ENCODE measurements at regions not wholly inside any gene's neighbourhood (a gene's known extent, or its start where the extent isn't known, plus 50 kb on each side); places are given as distances from the start of the nearest gene placed in this dataset.
"Not testable (repeated sequence)": the region's sequence is repeated elsewhere in the genome, so short reads cannot be mapped to it uniquely, and the experiment has no call there.

DNA sequence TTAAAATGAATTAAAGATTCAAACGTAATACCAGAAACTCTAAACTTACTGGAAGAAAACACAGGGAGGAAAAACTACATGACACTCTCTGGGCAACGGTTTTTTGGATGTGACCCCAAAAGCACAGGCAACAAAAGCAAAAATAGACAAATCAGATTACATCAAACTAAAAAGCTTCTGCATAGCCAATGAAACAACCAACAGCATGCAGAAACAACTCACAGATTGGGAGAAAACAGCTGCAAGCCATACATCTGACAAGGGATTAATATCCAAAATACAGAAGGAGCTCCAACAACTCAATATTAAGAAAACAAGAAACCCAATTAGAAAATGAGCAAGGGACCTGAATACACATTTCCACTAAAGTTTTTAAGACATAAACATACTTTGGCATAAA, 69.2 kb upstream of the ALOX12 start:
- Mint-ChIP-seq H3K4me3 (no peak overlapping the region), H3K4me1 (peaks cover 0 to 5% of the 10 kb centered on the region in 2 donors), H3K27me3 (ENCODE audit: low read depth in 2 of 2) (peaks cover 6 to 26% of the 10 kb centered on the region in 2 donors), H3K9me3 (no peaks in the 10 kb centered on the region), H3K36me3 (peaks cover 5% of the 10 kb centered on the region), H3K27ac (no peak overlapping the region)
- Histone ChIP-seq H3K9me3 (ENCODE audit: control insufficient read depth, insufficient read depth, low read length) (no peaks in the 10 kb centered on the region), H3K27ac (ENCODE audit: low read length) (no peak overlapping the region), H3K36me3 (ENCODE audit: control insufficient read depth, insufficient read depth, low read length) (no peaks in the 10 kb centered on the region), H3K4me1 (ENCODE audit: control insufficient read depth, insufficient read depth, low read length) (no peaks in the 10 kb centered on the region), H3K27me3 (ENCODE audit: control insufficient read depth, insufficient read depth, low read length) (no peaks in the 10 kb centered on the region), H3K4me3 (ENCODE audit: low read length) (no peak overlapping the region)
- no peak for DNase-seq
- ATAC-seq = no peak
- 81% methylated on average over 2 of the region's 2 CpGs for WGBS (ENCODE audit: insufficient coverage)
- intact Hi-C loops (cut with micrococcal nuclease) = no loop called here
- no peak for TF ChIP-seq CTCF (IDR thresholded peaks at IDR 0.05)

GRCh38 chr17:6927290-6928126, 68.3 kb upstream of the ALOX12 start:
- H3K27me3 Mint-ChIP-seq (ENCODE audit: low read depth in 2 of 2) = peaks cover 6 to 26% of the 10 kb centered on the region in 2 donors
- intact Hi-C loops (cut with micrococcal nuclease) = no loop called here
- peaks cover 5% of the 10 kb centered on the region for H3K36me3 Mint-ChIP-seq

DNA sequence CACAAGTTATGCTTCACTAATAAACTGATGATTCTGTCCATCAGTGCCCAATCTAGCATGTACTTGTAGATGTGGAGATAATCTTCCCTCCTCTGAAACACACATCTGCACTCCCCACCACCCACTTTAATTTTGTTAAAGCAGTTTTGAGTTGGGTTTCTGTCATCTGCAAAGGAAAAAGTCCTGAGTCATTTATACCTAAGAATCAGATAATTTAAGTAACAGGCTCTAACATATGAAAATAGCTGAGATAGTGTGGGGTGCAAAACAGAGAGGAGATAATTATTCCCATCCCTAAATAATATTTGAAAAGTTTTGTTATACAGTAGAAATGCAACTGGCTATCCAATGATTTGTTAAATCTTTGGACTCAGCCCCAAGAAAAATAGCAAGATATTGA, 67.7 kb upstream of the ALOX12 start:
- H3K36me3 Mint-ChIP-seq = peaks cover 5% of the 10 kb centered on the region
- no peak overlapping the region for H3K27ac Mint-ChIP-seq
- peaks cover 6 to 26% of the 10 kb centered on the region in 2 donors for H3K27me3 Mint-ChIP-seq (ENCODE audit: low read depth in 2 of 2)
- H3K4me1 ChIP-seq (ENCODE audit: control insufficient read depth, insufficient read depth, low read length) = no peaks in the 10 kb centered on the region
- no peaks in the 10 kb centered on the region for H3K9me3 Mint-ChIP-seq
- H3K27me3 ChIP-seq (ENCODE audit: control insufficient read depth, insufficient read depth, low read length) = no peaks in the 10 kb centered on the region
- H3K27ac ChIP-seq (ENCODE audit: low read length) = no peak overlapping the region
- no peaks in the 10 kb centered on the region for H3K9me3 ChIP-seq (ENCODE audit: control insufficient read depth, insufficient read depth, low read length)
- no peak overlapping the region for H3K4me3 ChIP-seq (ENCODE audit: low read length)
- no peak for DNase-seq
- H3K4me3 Mint-ChIP-seq = no peak overlapping the region
- H3K36me3 ChIP-seq (ENCODE audit: control insufficient read depth, insufficient read depth, low read length) = no peaks in the 10 kb centered on the region
- ATAC-seq = no peak
- no peak for TF ChIP-seq CTCF (IDR thresholded peaks at IDR 0.05)
- peaks cover 0 to 5% of the 10 kb centered on the region in 2 donors for H3K4me1 Mint-ChIP-seq
- intact Hi-C loops (cut with micrococcal nuclease) = no loop called here

More at GRCh38 chr17:6927290-6928126, 68.3 kb upstream of the ALOX12 start:
- H3K4me3 Mint-ChIP-seq = no peak overlapping the region
- ATAC-seq (no peak), DNase-seq (no peak)
- H3K27ac ChIP-seq (ENCODE audit: low read length) = no peak overlapping the region
- H3K9me3 ChIP-seq (ENCODE audit: control insufficient read depth, insufficient read depth, low read length) = no peaks in the 10 kb centered on the region
- TF ChIP-seq CTCF (IDR thresholded peaks at IDR 0.05) = no peak
- no peak overlapping the region for H3K27ac Mint-ChIP-seq
- 91% methylated on average over 2 of the region's 2 CpGs for WGBS (ENCODE audit: insufficient coverage)
- H3K9me3 Mint-ChIP-seq = no peaks in the 10 kb centered on the region
- no peaks in the 10 kb centered on the region for H3K36me3 ChIP-seq (ENCODE audit: control insufficient read depth, insufficient read depth, low read length)
- no peaks in the 10 kb centered on the region for H3K4me1 ChIP-seq (ENCODE audit: control insufficient read depth, insufficient read depth, low read length)
- no peaks in the 10 kb centered on the region for H3K27me3 ChIP-seq (ENCODE audit: control insufficient read depth, insufficient read depth, low read length)
- H3K4me1 Mint-ChIP-seq = peaks cover 0 to 5% of the 10 kb centered on the region in 2 donors
- no peak overlapping the region for H3K4me3 ChIP-seq (ENCODE audit: low read length)

- Mint-ChIP-seq H3K27ac (no peak overlapping the region), H3K9me3 (no peaks in the 10 kb centered on the region), H3K4me1 (no peaks in the 10 kb centered on the region), H3K27me3 (ENCODE audit: low read depth in 2 of 2) (peaks cover 6 to 20% of the 10 kb centered on the region in 2 donors), H3K36me3 (no peaks in the 10 kb centered on the region), H3K4me3 (no peak overlapping the region)
- no peak for TF ChIP-seq CTCF (IDR thresholded peaks at IDR 0.05)
- H3K36me3 ChIP-seq (ENCODE audit: control insufficient read depth, insufficient read depth, low read length) = no peaks in the 10 kb centered on the region
- intact Hi-C loops (cut with micrococcal nuclease) = no loop called here
- no peak for DNase-seq
- no peak overlapping the region for H3K4me3 ChIP-seq (ENCODE audit: low read length)
- no peaks in the 10 kb centered on the region for H3K9me3 ChIP-seq (ENCODE audit: control insufficient read depth, insufficient read depth, low read length)
- H3K27ac ChIP-seq (ENCODE audit: low read length) = no peak overlapping the region
- H3K4me1 ChIP-seq (ENCODE audit: control insufficient read depth, insufficient read depth, low read length) = no peaks in the 10 kb centered on the region
- no peaks in the 10 kb centered on the region for H3K27me3 ChIP-seq (ENCODE audit: control insufficient read depth, insufficient read depth, low read length)
- ATAC-seq = no peak
These were observed 65.1 kb upstream of the ALOX12 start for GRCh38 chr17:6930749-6931148.

DNA sequence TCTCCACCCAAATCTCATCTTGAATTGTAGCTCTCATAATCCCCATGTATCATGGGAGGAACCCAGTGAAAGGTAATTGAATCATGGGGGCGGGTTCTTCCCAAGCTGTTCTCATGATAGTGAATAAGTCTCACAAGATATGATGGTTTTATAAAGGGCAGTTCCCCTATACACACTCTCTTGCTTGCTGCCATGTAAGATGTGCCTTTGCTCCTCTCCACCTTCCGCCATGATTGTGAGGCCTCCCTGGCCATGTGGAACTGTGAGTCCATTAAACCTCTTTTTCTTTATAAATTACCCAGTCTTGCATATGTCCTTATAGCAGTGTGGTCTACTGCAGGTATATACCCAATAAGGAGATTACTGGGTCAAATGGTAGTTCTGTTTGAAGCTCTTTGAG, 61.3 kb upstream of the ALOX12 start:
- H3K4me1 ChIP-seq (ENCODE audit: control insufficient read depth, insufficient read depth, low read length); DNase-seq; H3K4me3 ChIP-seq (ENCODE audit: low read length); H3K27me3 ChIP-seq (ENCODE audit: control insufficient read depth, insufficient read depth, low read length); H3K36me3 ChIP-seq (ENCODE audit: control insufficient read depth, insufficient read depth, low read length); H3K36me3 Mint-ChIP-seq; ATAC-seq; intact Hi-C loops (cut with micrococcal nuclease); H3K27ac ChIP-seq (ENCODE audit: low read length); H3K27ac Mint-ChIP-seq; H3K9me3 Mint-ChIP-seq; H3K9me3 ChIP-seq (ENCODE audit: control insufficient read depth, insufficient read depth, low read length); H3K27me3 Mint-ChIP-seq (ENCODE audit: low read depth in 2 of 2); H3K4me3 Mint-ChIP-seq: not testable (repeated sequence)
- peaks cover 9 to 15% of the 10 kb centered on the region in 2 donors for H3K4me1 Mint-ChIP-seq
- 80% methylated on average over 1 of the region's 2 CpGs for WGBS (ENCODE audit: insufficient coverage)
